GM21360 (cell line): ENCODE measurements at regions not wholly inside any gene's neighbourhood (a gene's known extent, or its start where the extent isn't known, plus 50 kb on each side); places are given as distances from the start of the nearest gene placed in this dataset.

ENCODE experiments used
- ATAC-seq: cut with Tn5 transposase; IDR thresholded peaks from one replicate; pipeline ENCODE4 v1.9.1; 2021; ENCODE audit warnings: mild to moderate bottlenecking, moderate library complexity; ENCODE audit not compliant: unreplicated experiment

DNA sequence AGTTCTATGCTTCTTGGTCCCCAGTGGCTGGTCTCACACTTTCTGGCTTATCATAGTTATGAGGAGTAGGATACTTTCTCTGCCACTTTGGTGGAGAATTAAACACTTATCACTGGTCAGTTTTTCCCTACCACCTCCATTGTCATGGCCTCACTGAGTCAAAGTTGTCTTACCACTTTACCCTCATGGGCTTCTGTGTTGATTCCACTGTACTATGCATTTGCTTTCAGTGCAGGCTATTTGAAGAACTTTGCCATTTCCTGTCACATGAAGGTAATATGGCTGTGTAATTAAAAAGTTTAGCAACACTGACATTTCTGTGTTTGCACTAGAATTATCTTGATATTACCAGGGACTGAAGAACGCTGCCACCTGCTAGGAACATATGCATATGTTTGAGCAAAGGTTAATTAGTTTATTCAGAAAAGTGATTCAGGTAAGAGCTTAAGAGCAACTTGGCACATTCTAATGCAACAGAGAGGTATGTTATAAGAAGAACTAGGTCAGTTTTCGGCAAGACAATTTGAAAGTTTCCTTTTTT is 377.3 kb downstream of the PDCD6IP start:
- no peak for ATAC-seq

DNA sequence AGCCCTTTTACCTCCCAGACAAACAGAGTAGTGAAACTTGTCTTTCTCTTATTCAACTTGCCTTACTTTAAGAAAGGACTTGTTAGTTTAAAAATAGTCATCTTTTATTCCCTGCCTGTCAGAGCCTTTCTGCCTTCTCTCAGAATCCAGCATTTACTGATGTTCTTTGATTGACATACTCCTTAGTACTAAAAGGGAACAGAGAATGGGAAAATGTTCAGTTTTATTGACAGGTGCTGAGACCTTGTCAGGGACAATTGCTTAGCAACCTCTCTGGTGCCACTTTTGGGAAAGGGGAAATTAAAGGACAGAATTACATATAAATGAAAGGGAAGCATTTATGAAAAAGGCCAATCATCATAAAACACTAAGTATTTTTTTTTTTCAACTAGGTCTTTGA is 378.3 kb downstream of the PDCD6IP start:
- ATAC-seq, result no peak

DNA sequence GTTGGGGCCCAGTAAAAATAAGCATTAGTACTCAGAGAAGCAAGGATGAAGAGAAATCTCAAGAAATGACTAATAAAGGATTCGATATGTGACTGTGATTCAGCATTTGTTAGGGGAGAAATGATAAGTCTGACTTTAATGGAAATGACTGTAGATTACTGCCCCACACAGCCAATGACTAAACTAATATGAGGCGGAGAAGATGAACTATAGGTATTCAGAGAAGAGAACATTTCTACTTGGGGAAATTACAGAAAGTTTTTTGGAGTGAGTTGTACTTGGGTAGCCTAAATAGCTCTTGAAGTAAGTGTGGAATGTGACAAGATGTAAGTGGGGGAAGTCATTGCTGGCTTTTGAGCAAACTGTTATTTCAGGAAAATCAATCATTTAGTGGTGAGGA is 380.0 kb downstream of the PDCD6IP start:
- ATAC-seq, result no peak

DNA sequence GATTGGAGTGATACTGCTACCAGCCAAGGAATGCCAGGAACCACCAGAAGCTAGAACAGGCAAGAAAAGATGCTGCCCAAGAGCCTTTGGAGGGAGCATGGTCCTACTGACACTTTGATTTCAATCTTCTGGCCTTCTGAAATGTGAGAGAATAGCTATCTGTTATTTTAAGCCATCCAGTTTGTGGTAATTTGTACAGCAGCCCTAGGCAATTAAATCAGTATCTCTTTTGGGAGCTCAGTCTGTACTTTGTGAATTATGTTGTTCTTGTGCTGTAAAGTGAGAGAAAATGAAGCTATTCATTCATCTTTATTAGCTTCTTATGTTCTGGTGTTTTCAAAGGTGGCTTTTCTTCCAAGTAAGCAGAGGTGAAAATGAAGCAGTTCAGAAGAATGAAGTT is 381.3 kb downstream of the PDCD6IP start:
- ATAC-seq, result no peak

DNA sequence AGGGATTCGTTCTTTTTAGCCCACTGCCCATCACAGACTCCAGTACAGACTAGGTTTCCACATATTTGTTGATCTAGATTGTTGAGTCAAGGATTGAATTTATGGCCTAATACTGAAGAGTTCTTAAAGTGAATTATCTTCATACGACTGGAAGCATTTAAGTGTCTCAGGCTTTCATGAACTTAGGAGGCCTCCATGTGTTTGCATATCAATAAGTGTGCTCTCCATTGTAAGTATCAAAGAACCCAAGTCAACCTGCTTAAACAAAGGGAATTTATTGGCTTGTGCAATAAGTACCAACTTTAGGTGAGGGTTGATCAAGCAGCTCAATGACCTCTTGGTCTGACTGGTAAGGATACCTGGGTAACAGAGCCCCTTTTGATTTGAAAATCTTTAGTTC is 382.1 kb downstream of the PDCD6IP start:
- no peak for ATAC-seq

DNA sequence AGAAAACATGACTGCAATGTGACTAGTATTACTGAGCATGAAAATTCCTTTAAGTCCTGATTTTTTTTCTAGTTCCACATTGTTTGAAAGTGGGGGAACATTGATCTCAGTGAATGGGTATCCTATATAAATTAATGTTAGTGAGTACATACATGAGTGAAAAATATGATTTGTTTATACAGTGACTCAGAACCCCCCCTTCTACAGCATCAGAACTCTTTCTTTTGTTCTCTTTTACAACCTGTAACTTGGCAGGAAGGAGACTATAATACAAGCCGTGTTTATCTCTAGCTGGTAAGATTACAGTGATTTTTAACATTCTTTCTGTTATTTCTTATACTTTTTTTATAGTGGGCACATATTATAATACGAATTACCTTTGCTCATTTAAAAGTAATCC is 384.7 kb downstream of the PDCD6IP start:
- ATAC-seq, result no peak

DNA sequence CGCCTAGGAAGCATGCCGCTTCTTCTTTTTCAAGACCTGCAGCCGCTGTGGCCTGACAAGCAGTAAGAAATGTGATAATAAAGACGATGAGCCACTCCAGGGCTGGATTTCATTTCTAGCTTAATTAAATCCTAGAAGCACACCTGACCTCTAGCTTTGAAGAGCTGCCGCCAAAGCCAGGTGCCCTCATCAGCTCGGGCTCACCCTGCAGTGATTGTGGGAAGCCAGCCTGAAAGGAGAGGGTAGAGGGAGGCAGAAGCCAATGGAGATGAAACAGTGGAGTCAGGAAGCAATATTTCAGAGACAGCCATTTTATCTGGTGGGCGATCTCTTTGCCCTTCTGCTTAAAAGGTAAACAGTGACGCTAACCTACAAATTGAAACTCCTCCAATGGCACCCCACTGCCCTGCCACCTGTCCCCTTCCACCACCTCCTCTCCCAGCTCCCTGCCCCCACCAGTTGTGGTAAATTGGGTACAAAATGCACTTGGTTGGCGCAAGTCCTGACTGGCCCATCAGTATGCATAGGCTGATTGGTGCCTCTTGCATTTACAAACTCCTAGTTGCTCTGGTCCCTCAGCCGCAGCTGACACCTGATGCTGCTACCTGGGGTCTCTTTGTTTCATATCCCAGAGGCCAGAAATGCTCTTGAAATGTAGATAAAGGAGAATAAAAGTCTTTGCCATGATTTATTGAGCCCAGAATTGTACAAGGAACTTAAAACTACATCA is 385.3 kb downstream of the PDCD6IP start:
- ATAC-seq, result no peak

DNA sequence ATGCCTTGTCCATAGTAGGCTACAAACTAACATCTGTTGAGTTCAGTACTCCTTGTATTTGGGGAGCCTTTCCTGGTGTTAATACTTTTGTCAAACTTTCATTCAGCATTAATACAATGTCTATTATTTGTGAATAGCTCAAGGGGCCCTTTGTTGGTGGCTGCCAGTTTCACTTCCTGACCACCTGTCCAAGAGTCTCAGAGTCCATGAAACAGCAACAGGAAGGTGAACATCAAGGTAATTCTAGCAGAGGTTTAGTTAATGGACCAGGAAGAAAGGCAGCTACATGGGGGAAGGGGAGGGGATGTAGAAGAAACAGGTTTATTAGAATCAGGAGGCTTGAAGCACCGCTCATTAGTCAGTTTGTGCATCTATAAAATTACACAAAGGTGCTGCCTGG is 386.9 kb downstream of the PDCD6IP start:
- ATAC-seq, result no peak

DNA sequence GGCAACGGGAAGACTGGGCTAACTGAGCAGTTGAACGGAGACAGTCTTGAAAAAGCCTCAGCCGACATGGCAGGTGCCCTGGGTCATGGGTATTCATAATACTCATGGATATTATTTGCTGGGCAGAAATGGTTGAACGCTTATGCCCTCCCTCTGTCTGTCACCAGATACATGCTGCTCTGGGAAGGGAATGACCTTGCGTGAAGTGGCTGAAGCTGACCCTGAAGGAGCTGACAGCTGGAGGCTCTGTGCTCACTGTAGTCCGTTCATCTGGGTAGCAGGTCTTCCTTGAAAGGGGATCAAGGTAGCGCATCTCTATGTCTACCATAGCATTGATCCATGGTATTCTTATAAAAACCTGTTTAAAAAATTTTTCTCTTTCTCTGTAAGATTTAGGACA is 390.7 kb downstream of the PDCD6IP start:
- ATAC-seq, result no peak

DNA sequence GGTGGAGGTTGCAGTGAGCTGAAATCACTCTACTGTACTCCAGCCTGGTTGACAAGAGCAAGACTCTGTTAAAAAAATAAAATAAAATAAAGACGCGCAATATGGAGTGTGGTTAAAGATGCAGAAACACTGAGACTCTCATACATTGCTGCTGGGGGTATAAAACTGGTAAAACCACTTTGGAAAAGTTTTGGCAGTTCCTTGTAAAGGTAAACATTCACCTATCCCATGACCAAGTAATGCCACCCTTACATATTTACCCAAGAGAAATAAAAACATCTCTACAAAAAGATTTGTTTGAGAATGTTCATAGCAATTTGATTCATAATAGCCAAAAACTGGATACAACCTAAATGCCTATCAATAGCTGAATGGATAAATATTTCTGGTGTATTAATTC is 398.5 kb downstream of the PDCD6IP start:
- ATAC-seq, result no peak

DNA sequence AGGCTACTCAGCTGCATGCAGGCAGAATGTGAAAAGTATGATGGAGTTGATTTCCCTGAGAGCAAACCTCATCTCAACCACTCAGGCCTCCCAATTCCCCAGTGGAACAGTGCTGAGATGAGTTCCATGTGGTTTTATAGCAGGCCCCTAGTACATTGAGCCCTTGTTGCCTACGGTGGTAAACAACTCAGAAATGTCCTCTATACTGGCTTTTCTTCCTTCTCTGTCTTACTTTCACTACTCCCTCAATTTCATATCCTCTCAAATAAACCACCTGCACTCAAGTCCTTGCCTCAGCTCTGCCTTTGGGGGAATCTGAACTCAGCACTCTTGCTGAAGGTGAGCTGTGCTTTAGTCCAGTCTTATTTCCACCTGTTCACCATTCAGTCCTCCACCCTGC is 399.9 kb downstream of the PDCD6IP start:
- no peak for ATAC-seq

DNA sequence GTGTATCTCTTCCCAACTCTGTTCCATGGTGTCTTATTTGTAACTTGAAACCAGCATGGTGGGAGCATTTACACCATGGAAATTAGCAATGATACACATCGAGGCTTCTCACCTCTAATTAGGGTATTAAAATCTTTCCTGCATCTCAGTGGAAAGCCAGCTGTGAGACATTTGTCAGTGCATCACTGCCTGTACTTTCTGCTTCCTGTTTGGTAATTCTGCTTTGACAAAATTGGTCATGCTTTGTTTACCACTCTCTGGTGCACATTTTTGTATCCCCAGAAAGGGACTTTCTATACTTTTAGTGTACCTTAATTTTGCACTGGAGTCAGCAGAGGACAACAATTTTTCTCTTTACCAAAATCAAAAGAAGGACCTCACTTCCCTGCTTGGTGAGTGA is 402.1 kb downstream of the PDCD6IP start:
- peak; percentile 92 for ATAC-seq

DNA sequence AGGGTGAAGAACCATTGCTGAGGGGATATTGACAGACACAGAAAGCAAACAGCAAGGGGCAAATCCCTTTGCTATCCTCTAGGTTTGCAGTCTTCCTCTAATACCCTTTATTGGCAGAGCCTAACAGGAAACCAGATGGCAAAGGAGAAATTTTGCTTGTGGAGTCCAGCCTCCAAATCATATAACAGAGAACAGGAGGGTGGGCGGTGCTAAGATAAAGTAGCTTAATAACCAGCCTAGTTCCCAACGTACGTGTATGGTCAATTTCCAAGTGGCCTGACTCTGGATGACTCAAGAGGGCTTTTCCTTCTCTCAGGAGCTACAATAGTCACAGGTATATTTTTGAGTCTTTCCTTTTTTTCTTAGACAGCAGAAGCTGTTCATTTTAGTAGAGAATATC is 404.5 kb downstream of the PDCD6IP start:
- ATAC-seq, result no peak

DNA sequence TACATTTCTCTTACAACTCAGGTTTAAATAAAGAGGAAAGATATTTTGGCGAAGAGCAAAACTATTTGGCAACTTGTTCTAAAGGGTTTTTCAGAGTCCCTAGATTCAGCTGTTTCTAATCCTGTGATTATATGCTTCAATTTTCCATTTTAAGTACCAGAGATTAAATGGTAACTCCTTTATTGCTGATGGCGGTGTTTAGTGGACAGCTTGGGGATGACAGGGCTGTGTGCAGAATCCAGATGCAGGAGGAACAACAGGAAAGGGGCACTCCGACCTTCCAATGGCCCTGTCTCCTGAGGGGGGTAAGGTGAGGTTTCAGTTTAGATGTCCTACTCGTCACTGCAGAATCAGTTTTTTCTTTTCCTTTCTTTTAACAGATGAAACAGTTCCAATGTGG is 405.0 kb downstream of the PDCD6IP start:
- no peak for ATAC-seq

DNA sequence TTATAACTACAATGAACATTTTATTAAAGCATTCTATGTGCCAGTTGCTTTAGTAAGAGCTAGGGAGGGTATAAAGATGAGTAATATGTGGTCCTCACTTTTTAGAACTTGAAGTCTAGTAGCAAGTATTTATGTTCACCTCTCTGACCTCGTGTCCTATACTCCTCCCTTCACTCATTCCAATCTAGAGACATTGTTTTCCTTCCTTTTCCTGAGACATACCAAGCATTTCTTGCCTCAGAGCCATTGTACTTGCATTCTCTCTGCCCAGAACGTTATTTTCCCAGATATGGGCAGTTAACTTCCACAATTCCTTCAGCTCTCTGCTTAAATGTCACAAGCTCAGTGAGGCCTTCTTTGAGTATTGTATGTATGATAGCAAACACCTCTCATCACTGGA is 408.6 kb downstream of the PDCD6IP start:
- ATAC-seq, result no peak

DNA sequence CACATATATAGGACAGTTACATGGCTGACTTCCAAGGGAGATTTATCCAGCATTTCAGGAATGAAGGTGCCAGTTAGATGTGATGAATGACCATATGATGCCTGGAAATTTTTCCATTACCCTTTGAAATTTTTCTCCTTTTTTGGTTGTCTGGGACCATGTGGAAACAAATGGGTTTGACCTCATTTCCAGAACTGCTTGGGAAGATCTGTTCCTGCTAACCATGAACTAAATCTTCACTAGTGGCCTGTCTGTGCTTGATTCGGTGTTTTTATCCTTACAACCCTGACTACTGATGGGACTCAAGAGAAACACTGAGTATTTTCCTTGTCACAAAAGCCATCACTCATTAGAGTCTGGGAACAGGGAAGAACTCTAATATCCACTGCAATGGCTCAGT is 409.4 kb downstream of the PDCD6IP start:
- ATAC-seq, result no peak

DNA sequence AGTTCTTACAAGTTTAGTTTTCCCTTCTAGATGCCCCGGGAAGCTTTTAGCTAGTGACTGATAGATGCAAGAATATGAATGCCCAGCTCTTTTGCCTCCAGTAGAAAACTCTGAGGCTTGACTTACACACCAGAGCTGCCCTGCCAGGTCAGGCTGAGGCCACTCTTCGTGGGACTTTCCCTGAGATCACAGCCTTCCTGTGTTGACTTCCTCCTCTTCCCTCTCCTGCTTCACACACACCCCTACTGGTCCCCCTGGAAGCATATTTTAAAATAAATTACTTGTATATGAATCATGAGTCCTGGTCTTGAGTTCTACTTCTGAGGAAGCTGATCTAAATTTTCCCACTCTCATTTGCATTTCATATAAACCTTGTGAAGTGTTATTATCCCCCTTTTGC is 413.7 kb downstream of the PDCD6IP start:
- ATAC-seq, result peak; percentile 57

DNA sequence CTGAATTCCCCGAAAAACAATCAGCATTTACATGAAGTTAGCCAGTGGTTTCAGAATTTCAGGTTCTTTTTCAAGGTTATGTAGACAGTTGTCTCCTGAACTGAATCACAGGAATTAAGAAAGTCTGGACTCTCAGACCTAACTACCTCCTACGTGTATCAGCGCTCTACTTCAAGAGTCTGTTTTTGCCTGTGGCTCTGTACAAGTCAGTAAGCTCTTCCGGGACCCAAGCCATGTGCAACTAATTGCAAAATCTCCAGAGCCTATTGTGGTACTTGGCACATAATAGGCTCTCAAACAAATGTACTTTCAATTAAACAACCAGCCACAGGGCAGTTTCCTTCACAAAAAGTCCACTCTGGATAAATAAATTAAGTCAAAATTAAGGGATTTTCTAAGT is 414.2 kb downstream of the PDCD6IP start:
- no peak for ATAC-seq

DNA sequence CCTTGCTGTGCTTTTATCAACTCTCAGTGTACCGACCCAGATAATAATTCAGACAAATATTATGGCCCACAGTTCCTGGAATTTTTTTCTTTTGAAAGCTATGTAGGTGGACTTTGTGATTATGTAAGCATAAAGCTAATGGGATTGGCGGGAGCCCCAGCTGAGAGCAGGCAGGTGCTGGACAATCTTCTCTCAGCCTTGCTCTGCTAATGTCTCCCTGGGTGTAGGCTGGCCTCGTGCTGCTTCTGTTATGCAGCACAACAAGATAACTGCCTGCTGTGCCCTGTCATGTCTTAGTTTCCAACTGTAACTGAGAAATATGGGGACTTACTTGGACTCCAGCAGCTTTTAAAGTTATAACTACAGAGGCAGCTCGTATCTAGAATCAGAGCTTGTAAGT is 415.0 kb downstream of the PDCD6IP start:
- ATAC-seq, result no peak

DNA sequence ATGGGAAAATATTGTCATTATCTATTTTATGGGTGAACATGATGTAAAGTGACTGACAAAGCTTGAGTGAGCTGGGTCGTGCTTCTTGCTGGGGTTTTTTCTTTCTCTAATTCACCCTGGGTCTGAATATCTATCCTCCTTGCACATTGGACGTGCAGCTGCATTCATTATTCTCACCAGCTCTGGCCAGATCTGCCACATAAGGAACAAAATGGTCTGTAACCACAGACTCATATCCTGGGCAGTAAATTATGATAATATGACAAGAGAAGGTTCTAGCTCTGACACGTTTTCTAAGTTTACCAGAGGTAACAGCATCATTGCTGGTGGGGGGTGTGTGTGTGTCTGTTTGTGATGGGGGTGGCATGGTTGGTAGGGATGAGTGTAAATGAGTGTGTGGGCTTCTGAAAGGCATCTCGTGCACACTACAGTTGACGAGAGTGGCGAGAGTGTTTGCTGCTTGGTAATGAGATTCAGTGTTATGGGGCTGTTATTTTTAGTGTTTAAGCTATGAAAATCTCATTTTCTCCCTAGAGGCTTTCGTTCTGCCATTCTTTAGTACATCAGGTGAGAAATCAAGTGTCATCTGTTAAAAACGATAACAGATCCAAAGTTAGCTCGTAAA is 418.4 kb downstream of the PDCD6IP start:
- no peak for ATAC-seq

DNA sequence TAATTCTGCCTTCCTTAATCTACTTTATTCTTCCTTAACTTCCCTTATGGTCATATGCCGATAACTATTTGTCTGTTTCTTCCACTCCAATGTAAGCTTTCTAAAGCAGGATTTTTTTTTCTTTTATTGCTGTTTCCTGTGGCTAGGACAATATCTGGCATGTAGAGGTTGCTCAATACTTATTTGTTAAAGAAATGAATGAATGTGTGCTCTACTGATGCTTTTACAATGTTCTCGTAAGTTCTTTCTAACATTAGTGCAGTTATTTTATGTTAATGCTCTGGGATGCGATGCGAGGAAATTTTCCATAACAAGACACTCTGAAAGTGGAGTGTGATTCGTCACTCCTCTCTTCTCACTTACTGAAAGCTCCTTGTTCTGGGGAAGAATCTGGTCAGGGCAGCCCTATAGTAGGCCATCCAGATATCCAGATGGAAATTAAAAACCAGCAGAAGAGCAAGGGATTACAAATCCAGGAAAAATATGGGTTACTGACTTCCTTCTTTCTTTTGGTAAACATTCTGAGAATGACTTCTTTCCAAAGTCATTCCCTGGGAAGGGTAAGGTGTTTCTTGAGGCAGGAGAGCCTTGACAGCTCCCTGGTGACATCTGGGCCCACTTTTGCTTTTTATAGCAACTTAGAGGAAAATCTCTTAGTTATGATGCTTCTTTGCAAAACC is 420.4 kb downstream of the PDCD6IP start:
- ATAC-seq, result no peak

DNA sequence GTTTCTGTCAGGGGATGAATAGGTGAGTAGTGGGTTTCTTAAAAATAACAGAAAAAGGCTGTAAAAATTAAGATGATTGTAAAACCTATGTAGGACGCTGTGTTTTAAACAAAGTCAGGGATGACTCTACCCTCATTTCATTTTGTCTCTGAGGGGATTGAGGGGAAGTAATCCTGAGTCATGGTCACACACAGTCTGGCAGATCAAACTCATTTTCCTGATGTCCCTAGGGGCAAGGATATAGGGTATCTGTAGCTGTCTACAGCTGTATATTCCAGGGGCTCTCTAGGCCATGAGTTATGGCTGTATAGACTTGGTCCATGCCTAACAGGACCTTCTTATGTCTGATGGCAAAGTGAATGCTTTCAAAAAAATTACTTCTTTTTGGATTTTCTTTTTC is 421.1 kb downstream of the PDCD6IP start:
- no peak for ATAC-seq
